ENCODE measurements at regions not wholly inside any gene's neighbourhood (a gene's known extent, or its start where the extent isn't known, plus 50 kb on each side); places are given as distances from the start of the nearest gene placed in this dataset.

DNA sequence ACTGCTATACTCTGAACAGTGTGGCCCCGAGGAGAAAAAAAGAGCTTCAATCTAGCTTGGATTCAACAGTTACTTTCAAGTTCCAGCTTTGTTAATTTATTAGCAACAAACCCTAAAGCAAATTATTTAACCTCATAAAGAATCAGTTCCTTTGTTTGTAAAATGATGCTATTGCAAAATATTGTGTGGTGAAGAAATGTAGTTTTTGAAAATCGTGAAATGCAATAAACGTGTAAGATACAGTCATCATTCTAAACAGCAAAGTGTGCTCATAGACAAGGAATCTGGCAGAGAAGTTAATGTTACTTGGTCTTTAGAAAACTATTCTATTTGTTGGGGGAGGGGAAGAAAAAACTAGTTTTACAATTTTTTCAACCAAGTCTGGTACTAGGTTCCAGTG is 297.6 kb upstream of the ADGRL4 start:
- TF ChIP-seq CTCF (conservative IDR thresholded peaks at IDR 0.05; ENCODE audit: low read depth, low read length) (no peak), EZH2 (IDR thresholded peaks at IDR 0.05; ENCODE audit: borderline replicate concordance, low read depth, low read length, poor library complexity, severe bottlenecking) (no peak)

Data from A673 (cell line).